PC-3 (cell line): ENCODE measurements at regions not wholly inside any gene's neighbourhood (a gene's known extent, or its start where the extent isn't known, plus 50 kb on each side); places are given as distances from the start of the nearest gene placed in this dataset.

Experiments used
- ATAC-seq: fragments of 200-7000 bp; cut with Tn5 transposase; 2 replicates; pipeline ENCODE4 v1.9.1; 2020; ENCODE audit warnings: mild to moderate bottlenecking, moderate library complexity
- BruUV-seq: library from RNA; stranded (reverse); fragments of 400-500 nt; replicated peaks from 2 replicates; lab custom pipeline; 2021; lab: Mats Ljungman, UMichigan
- CTCF ChIA-PET: fragments of 300-600 bp; sonication (Branson Sonifier 250); formaldehyde crosslinking; loops from one replicate; lab custom pipeline; 2022; ENCODE audit warnings: antibody characterized with exemption; lab: Charles Lee
- POLR2A ChIA-PET: fragments of 300-600 bp; sonication (Branson Sonifier 250); formaldehyde crosslinking; loops from one replicate; lab custom pipeline; 2022; ENCODE audit warnings: antibody characterized with exemption; ENCODE audit not compliant: unreplicated experiment; lab: Charles Lee
- DNase-seq: peaks from one replicate; pipeline ENCODE4 v3.0.0-alpha.2; 2015
- H2AFZ ChIP-seq: fragments of 300-600 bp; sonication (generic); 2 replicates; pipeline ENCODE4 v1.6.0; 2016; ENCODE audit warnings: antibody characterized with exemption, low read length
- H3F3A ChIP-seq: fragments of 300-600 bp; sonication (generic); one replicate; pipeline ENCODE4 v1.6.0; 2017; ENCODE audit warnings: antibody characterized with exemption, low read length, control low read depth, mild to moderate bottlenecking; ENCODE audit not compliant: unreplicated experiment
- H3K27ac ChIP-seq: fragments of 300-600 bp; sonication (generic); 2 replicates; pipeline ENCODE4 v1.5.1; 2016; ENCODE audit warnings: mild to moderate bottlenecking, low read length
- H3K27me3 ChIP-seq: fragments of 300-600 bp; sonication (generic); 2 replicates; pipeline ENCODE4 v1.6.1; 2016; ENCODE audit warnings: low read length, mixed read lengths
- H3K36me3 ChIP-seq: fragments of 300-600 bp; sonication (generic); 2 replicates; pipeline ENCODE4 v1.6.1; 2016; ENCODE audit warnings: low read depth, mixed run types, low read length, mixed read lengths
- H3K4me1 ChIP-seq: fragments of 300-600 bp; sonication (generic); 2 replicates; pipeline ENCODE4 v1.5.1; 2016; ENCODE audit warnings: low read length; ENCODE audit not compliant: insufficient read depth
- H3K4me2 ChIP-seq: fragments of 300-600 bp; sonication (generic); 2 replicates; pipeline ENCODE4 v1.6.0; 2016; ENCODE audit warnings: low read length
- H3K4me3 ChIP-seq: fragments of 300-600 bp; sonication (generic); 2 replicates; pipeline ENCODE4 v1.5.1; 2016; ENCODE audit warnings: mild to moderate bottlenecking, low read length, mixed read lengths
- H3K79me2 ChIP-seq: fragments of 300-600 bp; sonication (generic); 2 replicates; pipeline ENCODE4 v1.6.1; 2017; ENCODE audit warnings: low read length, mixed read lengths
- H3K9ac ChIP-seq: fragments of 300-600 bp; sonication (generic); 2 replicates; pipeline ENCODE4 v1.6.0; 2016; ENCODE audit warnings: mild to moderate bottlenecking, low read length
- H3K9me2 ChIP-seq: fragments of 300-600 bp; sonication (generic); replicated peaks from 2 replicates; pipeline ENCODE4 v1.6.1; 2016; ENCODE audit warnings: mixed run types, low read length, mixed read lengths
- H3K9me3 ChIP-seq: fragments of 300-600 bp; sonication (generic); 2 replicates; pipeline ENCODE4 v1.6.1; 2016; ENCODE audit warnings: low read length, mixed read lengths
- H4K20me1 ChIP-seq: fragments of 300-600 bp; sonication (generic); 2 replicates; pipeline ENCODE4 v1.6.1; 2016; ENCODE audit warnings: low read length, mixed read lengths
- CTCF ChIP-seq: fragments of 300-600 bp; sonication (generic); conservative IDR thresholded peaks from 2 replicates; pipeline ENCODE4 v1.5.1; 2017; ENCODE audit warnings: antibody characterized with exemption, low read depth, mild to moderate bottlenecking, low read length
- EZH2 ChIP-seq: fragments of 300-600 bp; sonication (generic); IDR thresholded peaks from one replicate; pipeline ENCODE4 v1.6.1; 2017; ENCODE audit warnings: antibody characterized with exemption, mild to moderate bottlenecking, low read length; ENCODE audit not compliant: unreplicated experiment
- EZH2phosphoT487 ChIP-seq: fragments of 300-600 bp; sonication (generic); IDR thresholded peaks from 2 replicates; pipeline ENCODE4 v1.6.1; 2018; ENCODE audit warnings: mild to moderate bottlenecking, antibody characterized with exemption, low read length, borderline replicate concordance
- intact Hi-C: fragments of 100-400 bp; cut with micrococcal nuclease; formaldehyde crosslinking; loops from 2 replicates; pipeline ENCODE4 v1.9.0; 2023

GRCh38 chr2:16173893-16174692, 233.7 kb downstream of the MYCN start:
- Histone ChIP-seq H3K9me2 (no peaks in the 10 kb centered on the region), H3K9ac (no peak overlapping the region), H3K27me3 (no peaks in the 10 kb centered on the region), H3F3A (no peaks in the 10 kb centered on the region), H3K79me2 (no peaks in the 10 kb centered on the region), H3K4me2 (no peak overlapping the region), H4K20me1 (no peaks in the 10 kb centered on the region), H3K9me3 (no peaks in the 10 kb centered on the region), H3K36me3 (no peaks in the 10 kb centered on the region), H3K27ac (no peak overlapping the region), H3K4me1 (no peaks in the 10 kb centered on the region), H2AFZ (no peak overlapping the region), H3K4me3 (no peak overlapping the region)
- CTCF ChIA-PET = no interaction called here
- ATAC-seq (no peak), DNase-seq (no peak)
- BruUV-seq = no TSS peak
- TF ChIP-seq EZH2phosphoT487 = no peak
- TF ChIP-seq CTCF = no peak
- no peak for TF ChIP-seq EZH2
- POLR2A ChIA-PET = no interaction called here
- intact Hi-C loops = no loop called here

- ATAC-seq (no peak), DNase-seq (no peak)
- TF ChIP-seq EZH2phosphoT487 (no peak), CTCF (no peak), EZH2 (no peak)
- Histone ChIP-seq H3K79me2 (no peaks in the 10 kb centered on the region), H4K20me1 (no peaks in the 10 kb centered on the region), H3K9me3 (no peaks in the 10 kb centered on the region), H3K27ac (no peak overlapping the region), H3K9ac (no peak overlapping the region), H3K27me3 (no peaks in the 10 kb centered on the region), H3K4me3 (no peak overlapping the region), H3K36me3 (no peaks in the 10 kb centered on the region), H3K4me1 (no peaks in the 10 kb centered on the region), H2AFZ (no peak overlapping the region), H3K4me2 (no peak overlapping the region), H3K9me2 (no peaks in the 10 kb centered on the region), H3F3A (no peaks in the 10 kb centered on the region)
- intact Hi-C loops = no loop called here
- no TSS peak for BruUV-seq
- CTCF ChIA-PET = no interaction called here
- POLR2A ChIA-PET = no interaction called here
Observed at GRCh38 chr2:16172324-16173175, 232.2 kb downstream of the MYCN start.
